SU-DHL-6 (cell line): ENCODE measurements at regions not wholly inside any gene's neighbourhood (a gene's known extent, or its start where the extent isn't known, plus 50 kb on each side); places are given as distances from the start of the nearest gene placed in this dataset.

Experiments
- CTCF ChIP-seq: fragments of 200-600 bp; sonication (generic); IDR thresholded peaks from one replicate; pipeline ENCODE4 v1.5.1; 2017; ENCODE audit warnings: antibody characterized with exemption, mild to moderate bottlenecking, low read length, moderate library complexity; ENCODE audit not compliant: insufficient read depth, poor library complexity, severe bottlenecking
- EZH2phosphoT487 ChIP-seq: fragments of 200-600 bp; sonication (generic), shearing (Covaris generic); conservative IDR thresholded peaks from 2 replicates; pipeline ENCODE4 v1.6.1; 2018; ENCODE audit warnings: mild to moderate bottlenecking, antibody characterized with exemption, low read length, moderate library complexity, mixed read lengths

GRCh38 chr20:11221046-11221445 lies 547.2 kb upstream of the JAG1 start:
- TF ChIP-seq CTCF (no peak), EZH2phosphoT487 (no peak)
